Panc1 (cell line): ENCODE measurements at regions not wholly inside any gene's neighbourhood (a gene's known extent, or its start where the extent isn't known, plus 50 kb on each side); places are given as distances from the start of the nearest gene placed in this dataset.

Experiments
- ATAC-seq: fragments of 200-7000 bp; cut with Tn5 transposase; 2 replicates; pipeline ENCODE4 v1.9.1; 2020; ENCODE audit warnings: mild to moderate bottlenecking, moderate library complexity
- BruUV-seq: library from RNA; stranded (reverse); fragments of 400-500 nt; replicated peaks from 2 replicates; lab custom pipeline; 2021; lab: Mats Ljungman, UMichigan
- CTCF ChIA-PET: fragments of 300-600 bp; sonication (Branson Sonifier 250); formaldehyde crosslinking; loops from one replicate; lab custom pipeline; 2022; ENCODE audit warnings: antibody characterized with exemption; lab: Charles Lee
- POLR2A ChIA-PET: fragments of 300-600 bp; sonication (Branson Sonifier 250); formaldehyde crosslinking; loops from one replicate; lab custom pipeline; 2022; ENCODE audit warnings: antibody characterized with exemption; lab: Charles Lee
- DNase-seq: peaks from one replicate; pipeline ENCODE4 v3.0.0-alpha.2; 2010; ENCODE audit warnings: low read depth, low spot score
- H3K27ac ChIP-seq: 2 replicates; pipeline ENCODE4 v1.5.1; 2011; ENCODE audit warnings: mild to moderate bottlenecking, low read length, inconsistent platforms
- H3K27me3 ChIP-seq: fragments of 200-500 bp; sonication (Bioruptor generic); 2 replicates; pipeline ENCODE4 v1.6.0; 2014; ENCODE audit warnings: low read length, inconsistent platforms; ENCODE audit not compliant: control insufficient read depth, insufficient read depth
- H3K36me3 ChIP-seq: fragments of 200-500 bp; sonication (Bioruptor generic); 2 replicates; pipeline ENCODE4 v1.5.1; 2014; ENCODE audit warnings: inconsistent platforms, mild to moderate bottlenecking, low read length, moderate library complexity; ENCODE audit not compliant: control insufficient read depth, insufficient read depth
- H3K4me1 ChIP-seq: 2 replicates; pipeline ENCODE4 v1.5.1; 2011; ENCODE audit warnings: inconsistent platforms, mild to moderate bottlenecking, low read length, moderate library complexity; ENCODE audit not compliant: control insufficient read depth, insufficient read depth
- H3K4me3 ChIP-seq, 2 experiments: 2 replicates each; pipeline ENCODE4 v1.5.1; 2011 to 2012; ENCODE audit warnings: low read depth in 2 of 2, low read length in 2 of 2, mild to moderate bottlenecking in 2 of 2, inconsistent platforms in 1 of 2, moderate library complexity in 1 of 2
- H3K9me3 ChIP-seq: fragments of 200-500 bp; sonication (Bioruptor generic); 2 replicates; pipeline ENCODE4 v1.5.1; 2014; ENCODE audit warnings: low read depth, mild to moderate bottlenecking, inconsistent platforms, low read length, moderate library complexity; ENCODE audit not compliant: control insufficient read depth, insufficient read depth
- POLR2AphosphoS5 ChIP-seq: IDR thresholded peaks from 2 replicates; pipeline ENCODE4 v1.6.1; 2012; ENCODE audit warnings: mild to moderate bottlenecking, low read depth, low read length, moderate library complexity
- SIN3A ChIP-seq: IDR thresholded peaks from 2 replicates; pipeline ENCODE4 v1.6.1; 2012; ENCODE audit warnings: low read depth, mild to moderate bottlenecking, low read length, moderate library complexity, borderline replicate concordance; ENCODE audit not compliant: insufficient read depth
- TCF7L2 ChIP-seq: IDR thresholded peaks from 2 replicates; pipeline ENCODE4 v1.6.1; 2011; ENCODE audit warnings: mild to moderate bottlenecking, low read depth, low read length, inconsistent platforms
- in situ Hi-C: cut with HindIII; loops from 2 replicates; pipeline ENCODE4 v1.10.0; 2016; ENCODE audit warnings: low sequenced_read_pairs, low pct_unique_long_range_greater_than_20kb
- intact Hi-C: fragments of 100-400 bp; cut with micrococcal nuclease; formaldehyde crosslinking; loops from one replicate; pipeline ENCODE4 v1.10.0; 2022; ENCODE audit not compliant: unreplicated experiment
- TF ChIP-seq, protein P1 (sequence below), 2 experiments: IDR thresholded peaks; 2 replicates each; pipeline ENCODE4 v1.6.1; 2011 to 2012; ENCODE audit warnings: low read depth in 2 of 2, control low read depth in 1 of 2, low read length in 1 of 2, mild to moderate bottlenecking in 1 of 2, moderate library complexity in 1 of 2; ENCODE audit not compliant: insufficient read depth in 1 of 2
- TF ChIP-seq, protein P2 (sequence below): fragments of 450-650 bp; IDR thresholded peaks from 2 replicates; pipeline ENCODE4 v1.5.1; 2017; ENCODE audit warnings: mild to moderate bottlenecking

DNA sequence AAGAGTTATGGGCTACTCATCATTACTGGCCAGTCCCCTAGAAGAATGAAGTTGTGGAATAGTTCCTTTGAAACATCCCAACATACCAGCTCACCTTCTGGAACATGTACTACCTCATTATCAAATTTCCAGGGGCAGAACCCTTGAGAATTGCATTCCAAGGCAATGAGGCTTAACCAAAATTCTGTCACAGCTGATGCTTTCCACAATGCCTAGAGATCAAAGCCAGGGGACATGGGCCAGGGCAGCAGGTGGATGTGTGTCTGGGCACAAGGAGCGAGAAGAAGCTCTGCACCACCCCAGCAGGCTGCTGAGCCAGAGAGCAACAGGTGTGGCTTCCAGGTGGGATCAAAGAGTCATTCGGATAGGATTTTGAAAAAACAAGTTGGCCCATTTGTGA lies 362.1 kb downstream of the EFNB2 start:
- no peak overlapping the region for H3K4me3 ChIP-seq
- intact Hi-C loops: no loop called here
- CTCF ChIA-PET: no interaction called here
- no peaks in the 10 kb centered on the region for H3K9me3 ChIP-seq
- no peak for ATAC-seq
- in situ Hi-C loops: no loop called here
- H3K27ac ChIP-seq: no peak overlapping the region
- POLR2A ChIA-PET: no interaction called here
- no TSS peak for BruUV-seq
- no peaks in the 10 kb centered on the region for H3K4me1 ChIP-seq
- TF ChIP-seq TCF7L2: no peak
- TF ChIP-seq, protein P1, sequence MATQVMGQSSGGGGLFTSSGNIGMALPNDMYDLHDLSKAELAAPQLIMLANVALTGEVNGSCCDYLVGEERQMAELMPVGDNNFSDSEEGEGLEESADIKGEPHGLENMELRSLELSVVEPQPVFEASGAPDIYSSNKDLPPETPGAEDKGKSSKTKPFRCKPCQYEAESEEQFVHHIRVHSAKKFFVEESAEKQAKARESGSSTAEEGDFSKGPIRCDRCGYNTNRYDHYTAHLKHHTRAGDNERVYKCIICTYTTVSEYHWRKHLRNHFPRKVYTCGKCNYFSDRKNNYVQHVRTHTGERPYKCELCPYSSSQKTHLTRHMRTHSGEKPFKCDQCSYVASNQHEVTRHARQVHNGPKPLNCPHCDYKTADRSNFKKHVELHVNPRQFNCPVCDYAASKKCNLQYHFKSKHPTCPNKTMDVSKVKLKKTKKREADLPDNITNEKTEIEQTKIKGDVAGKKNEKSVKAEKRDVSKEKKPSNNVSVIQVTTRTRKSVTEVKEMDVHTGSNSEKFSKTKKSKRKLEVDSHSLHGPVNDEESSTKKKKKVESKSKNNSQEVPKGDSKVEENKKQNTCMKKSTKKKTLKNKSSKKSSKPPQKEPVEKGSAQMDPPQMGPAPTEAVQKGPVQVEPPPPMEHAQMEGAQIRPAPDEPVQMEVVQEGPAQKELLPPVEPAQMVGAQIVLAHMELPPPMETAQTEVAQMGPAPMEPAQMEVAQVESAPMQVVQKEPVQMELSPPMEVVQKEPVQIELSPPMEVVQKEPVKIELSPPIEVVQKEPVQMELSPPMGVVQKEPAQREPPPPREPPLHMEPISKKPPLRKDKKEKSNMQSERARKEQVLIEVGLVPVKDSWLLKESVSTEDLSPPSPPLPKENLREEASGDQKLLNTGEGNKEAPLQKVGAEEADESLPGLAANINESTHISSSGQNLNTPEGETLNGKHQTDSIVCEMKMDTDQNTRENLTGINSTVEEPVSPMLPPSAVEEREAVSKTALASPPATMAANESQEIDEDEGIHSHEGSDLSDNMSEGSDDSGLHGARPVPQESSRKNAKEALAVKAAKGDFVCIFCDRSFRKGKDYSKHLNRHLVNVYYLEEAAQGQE (IDR thresholded peaks at IDR 0.05; ENCODE audit: insufficient read depth in 1 of 2, low read depth in 2 of 2, low read length in 1 of 2): no peak
- TF ChIP-seq, protein P2, sequence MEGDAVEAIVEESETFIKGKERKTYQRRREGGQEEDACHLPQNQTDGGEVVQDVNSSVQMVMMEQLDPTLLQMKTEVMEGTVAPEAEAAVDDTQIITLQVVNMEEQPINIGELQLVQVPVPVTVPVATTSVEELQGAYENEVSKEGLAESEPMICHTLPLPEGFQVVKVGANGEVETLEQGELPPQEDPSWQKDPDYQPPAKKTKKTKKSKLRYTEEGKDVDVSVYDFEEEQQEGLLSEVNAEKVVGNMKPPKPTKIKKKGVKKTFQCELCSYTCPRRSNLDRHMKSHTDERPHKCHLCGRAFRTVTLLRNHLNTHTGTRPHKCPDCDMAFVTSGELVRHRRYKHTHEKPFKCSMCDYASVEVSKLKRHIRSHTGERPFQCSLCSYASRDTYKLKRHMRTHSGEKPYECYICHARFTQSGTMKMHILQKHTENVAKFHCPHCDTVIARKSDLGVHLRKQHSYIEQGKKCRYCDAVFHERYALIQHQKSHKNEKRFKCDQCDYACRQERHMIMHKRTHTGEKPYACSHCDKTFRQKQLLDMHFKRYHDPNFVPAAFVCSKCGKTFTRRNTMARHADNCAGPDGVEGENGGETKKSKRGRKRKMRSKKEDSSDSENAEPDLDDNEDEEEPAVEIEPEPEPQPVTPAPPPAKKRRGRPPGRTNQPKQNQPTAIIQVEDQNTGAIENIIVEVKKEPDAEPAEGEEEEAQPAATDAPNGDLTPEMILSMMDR: no peak
- no peak for TF ChIP-seq SIN3A
- TF ChIP-seq POLR2AphosphoS5: no peak
- H3K36me3 ChIP-seq: no peaks in the 10 kb centered on the region
- DNase-seq: no peak
- H3K27me3 ChIP-seq: no peaks in the 10 kb centered on the region

DNA sequence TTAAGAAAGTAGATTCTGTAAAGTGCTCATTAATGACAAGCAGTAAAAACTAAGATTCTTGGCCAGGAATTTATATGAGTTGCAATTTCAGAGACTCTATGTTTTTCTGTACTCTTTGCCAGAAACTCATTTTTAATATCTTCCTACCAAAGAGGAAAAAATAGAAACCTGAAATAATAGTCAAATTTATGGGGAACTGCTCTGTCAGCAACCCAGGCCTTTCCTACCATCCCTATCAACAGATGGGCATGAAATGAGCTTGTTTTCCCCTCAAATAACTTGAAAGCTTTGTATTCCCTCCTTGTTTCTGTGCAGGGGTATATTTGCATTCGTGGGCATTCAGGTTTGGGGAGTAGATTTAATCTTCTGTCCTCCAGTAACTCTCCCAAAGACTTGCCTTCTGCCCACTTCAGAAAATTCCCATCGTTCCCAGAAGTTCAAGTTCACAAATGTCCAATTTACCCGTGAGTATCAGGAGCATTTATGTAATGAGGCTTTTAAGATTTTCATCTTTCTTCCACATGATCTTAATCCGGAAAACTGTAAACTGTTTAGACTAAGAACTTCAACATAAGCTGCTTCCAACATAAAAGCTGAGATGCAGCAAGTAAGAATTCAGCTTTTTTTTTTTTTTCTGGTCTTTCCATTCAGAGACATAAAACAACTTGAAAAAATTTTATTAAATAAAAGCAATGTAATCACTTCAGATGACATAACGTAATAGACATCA lies 363.1 kb downstream of the EFNB2 start:
- Histone ChIP-seq H3K4me1 (no peaks in the 10 kb centered on the region), H3K9me3 (no peaks in the 10 kb centered on the region), H3K36me3 (no peaks in the 10 kb centered on the region), H3K4me3 (no peak overlapping the region), H3K27ac (no peak overlapping the region), H3K27me3 (no peaks in the 10 kb centered on the region)
- DNase-seq: no peak
- intact Hi-C loops: no loop called here
- POLR2A ChIA-PET: no interaction called here
- BruUV-seq: no TSS peak
- no peak for TF ChIP-seq TCF7L2
- TF ChIP-seq, protein P2: no peak
- TF ChIP-seq, protein P1 (IDR thresholded peaks at IDR 0.05; ENCODE audit: insufficient read depth in 1 of 2, low read depth in 2 of 2, low read length in 1 of 2): no peak
- TF ChIP-seq POLR2AphosphoS5: no peak
- no peak for TF ChIP-seq SIN3A
- no peak for ATAC-seq
- CTCF ChIA-PET: no interaction called here
- in situ Hi-C loops: no loop called here
